ENCODE measurements at regions not wholly inside any gene's neighbourhood (a gene's known extent, or its start where the extent isn't known, plus 50 kb on each side); places are given as distances from the start of the nearest gene placed in this dataset.
A peak's percentile ranks its signal among the peaks of the same experiment; 100 is the strongest.

DNA sequence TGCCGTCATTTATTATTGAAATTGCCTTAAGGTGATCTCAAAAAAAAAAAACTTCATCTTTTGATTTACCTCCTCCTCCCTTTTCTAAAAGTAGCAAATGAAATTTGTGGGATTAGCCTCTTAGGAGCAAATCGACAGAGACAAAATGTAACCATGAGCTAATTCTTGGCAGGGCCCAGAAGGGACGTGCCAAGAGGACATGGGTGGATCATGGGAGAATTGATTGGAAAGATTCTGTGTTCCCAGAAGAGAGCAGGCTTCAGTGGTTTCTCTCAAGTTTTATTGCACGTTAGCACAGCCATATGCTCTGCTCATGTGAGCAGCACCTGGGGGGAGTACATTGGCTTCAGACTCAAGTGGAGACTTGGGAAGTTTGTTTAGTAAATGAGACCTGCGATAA, 394.6 kb downstream of the ELAVL2 start:
- DNase-seq: no peak

GRCh38 chr9:23434654-23435053, 391.4 kb downstream of the ELAVL2 start:
- no peak for DNase-seq

GRCh38 chr9:23438299-23438907, 387.6 kb downstream of the ELAVL2 start:
- no peak for DNase-seq

DNA sequence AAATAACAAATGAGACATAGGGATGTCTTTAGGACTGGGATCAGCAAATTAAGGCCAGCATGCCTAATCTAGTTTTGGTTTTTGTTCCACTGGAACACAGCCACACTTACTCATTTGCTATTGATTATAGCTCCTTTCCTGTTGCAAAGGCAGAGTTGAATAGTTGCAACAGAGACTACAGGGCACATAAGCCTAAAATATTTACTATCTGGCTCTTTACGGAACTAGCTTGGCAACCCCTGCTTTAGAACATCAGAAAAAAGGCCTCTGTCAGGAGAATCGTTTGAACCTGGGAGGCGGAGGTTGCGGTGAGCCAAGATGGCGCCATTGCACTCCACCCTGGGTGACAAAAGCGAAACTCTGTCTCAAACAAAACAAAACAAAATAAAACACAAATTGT, 384.8 kb downstream of the ELAVL2 start:
- no peak for DNase-seq

DNA sequence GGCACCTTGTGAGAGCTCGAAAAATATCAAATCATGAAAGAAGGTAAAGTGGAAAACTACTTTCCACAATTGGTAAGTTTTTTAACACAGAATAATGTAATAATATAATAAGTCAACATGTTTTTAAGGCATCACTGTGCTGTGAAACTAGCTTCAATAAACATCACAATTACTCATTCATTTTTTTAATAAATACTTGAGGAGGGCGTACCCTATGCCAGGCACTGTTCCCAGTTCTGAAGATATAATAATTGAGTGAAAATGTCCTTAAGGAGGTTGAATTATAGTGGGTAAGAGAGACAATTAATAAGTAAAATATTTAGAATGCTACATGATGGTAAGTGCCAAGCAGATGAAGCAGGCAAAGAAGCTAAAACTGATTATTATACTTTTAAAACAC, 381.4 kb downstream of the ELAVL2 start:
- no peak for DNase-seq

GRCh38 chr9:23447166-23447565, 378.9 kb downstream of the ELAVL2 start:
- DNase-seq: peak in 23 of 56 donors; percentile 1 to 66 (median 10)

GRCh38 chr9:23447944-23448343, 378.1 kb downstream of the ELAVL2 start:
- DNase-seq: no peak

- no peak for DNase-seq
Observed at GRCh38 chr9:23451802-23452418, 374.1 kb downstream of the ELAVL2 start.

DNA sequence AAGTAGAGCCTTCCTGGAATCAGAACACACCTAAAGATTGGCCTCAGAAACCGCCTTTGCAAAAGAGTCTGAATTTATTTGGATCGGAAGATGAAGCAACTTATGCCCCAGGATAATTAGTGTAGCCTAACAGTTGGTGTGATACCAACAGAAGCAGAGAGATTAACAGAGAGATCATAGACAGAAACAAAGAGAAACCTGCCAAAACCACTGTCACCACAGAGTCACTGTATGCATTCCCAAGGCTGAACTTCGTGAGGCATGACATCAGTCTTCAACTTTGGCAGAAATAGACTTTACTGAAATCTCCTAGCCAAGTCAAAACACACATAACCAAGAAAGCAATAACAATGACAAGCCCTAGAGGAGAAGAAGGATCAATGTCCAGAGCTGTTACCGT, 361.8 kb downstream of the ELAVL2 start:
- no peak for DNase-seq

- no peak for DNase-seq
Observed at GRCh38 chr9:23467276-23467675, 358.8 kb downstream of the ELAVL2 start.

DNA sequence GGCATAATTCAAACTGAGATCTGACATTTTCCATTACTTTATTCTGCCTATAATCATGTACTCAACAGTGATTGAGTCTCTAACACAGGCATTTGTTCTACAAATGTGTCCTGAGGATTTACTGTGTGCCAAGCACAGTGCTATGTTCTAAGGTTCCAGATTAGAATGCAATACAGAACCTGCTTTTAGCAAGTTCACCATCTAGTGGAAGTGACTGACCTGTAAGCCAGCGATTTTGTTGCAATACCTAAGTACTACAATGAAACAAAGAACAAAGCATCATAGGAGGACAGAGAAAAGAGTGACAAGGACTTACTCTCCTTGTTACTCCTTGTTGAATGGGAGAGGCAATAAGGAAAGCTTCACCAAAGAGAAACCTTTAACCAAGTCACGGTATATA, 348.1 kb downstream of the ELAVL2 start:
- no peak for DNase-seq

- DNase-seq: no peak
Observed at GRCh38 chr9:23483566-23483965, 342.5 kb downstream of the ELAVL2 start.

- peak in 4 of 56 donors; percentile 0 to 3 (median 2) for DNase-seq
Observed at GRCh38 chr9:23492126-23493002, 333.7 kb downstream of the ELAVL2 start.

DNA sequence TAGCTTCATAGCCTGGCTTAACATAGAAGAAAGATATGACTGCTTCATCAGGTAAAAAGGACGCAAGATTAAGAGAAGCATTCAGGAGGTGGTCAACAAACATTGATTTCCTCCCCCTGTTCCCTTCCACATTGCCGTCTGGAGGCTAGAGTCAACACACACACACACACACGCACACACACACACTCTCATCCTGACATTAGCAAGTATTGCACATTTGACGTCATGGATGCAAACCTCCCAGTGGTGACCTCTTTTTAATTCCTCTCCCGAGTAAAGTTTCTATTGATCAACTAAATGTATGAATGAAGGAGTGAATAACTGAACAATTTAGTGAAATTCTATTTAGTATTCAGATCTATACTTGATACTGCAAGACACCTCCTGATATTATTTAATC, 332.8 kb downstream of the ELAVL2 start:
- no peak for DNase-seq

DNA sequence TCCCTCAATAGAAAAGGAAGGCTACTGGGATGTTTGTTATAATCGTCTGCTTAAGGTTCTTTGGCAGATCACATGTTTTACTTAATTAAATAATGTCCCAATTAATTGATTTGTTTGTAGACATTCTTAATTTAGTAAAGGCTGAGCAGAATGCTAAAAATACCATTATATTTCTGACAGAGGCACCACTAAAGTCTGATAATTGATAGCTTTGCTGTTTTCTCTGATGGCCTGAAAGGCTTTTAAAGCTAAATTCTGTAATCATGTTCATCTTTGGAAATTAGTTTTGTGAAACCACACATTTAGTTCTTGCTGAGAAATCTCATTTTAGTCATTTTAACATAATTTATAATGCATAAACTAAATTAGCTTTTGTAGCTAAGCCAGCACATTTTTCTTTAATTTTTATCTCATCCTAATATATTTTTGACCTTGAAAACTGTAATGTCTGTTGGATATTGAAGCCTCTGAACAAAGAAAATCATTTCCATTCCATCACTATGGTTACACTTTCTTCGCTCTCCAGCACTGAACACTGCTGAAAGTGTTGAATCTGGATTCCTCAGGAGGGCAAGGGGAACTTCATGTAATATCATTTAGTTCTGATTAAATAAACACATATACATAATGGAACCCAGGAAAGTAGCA, 329.4 kb downstream of the ELAVL2 start:
- no peak for DNase-seq

DNA sequence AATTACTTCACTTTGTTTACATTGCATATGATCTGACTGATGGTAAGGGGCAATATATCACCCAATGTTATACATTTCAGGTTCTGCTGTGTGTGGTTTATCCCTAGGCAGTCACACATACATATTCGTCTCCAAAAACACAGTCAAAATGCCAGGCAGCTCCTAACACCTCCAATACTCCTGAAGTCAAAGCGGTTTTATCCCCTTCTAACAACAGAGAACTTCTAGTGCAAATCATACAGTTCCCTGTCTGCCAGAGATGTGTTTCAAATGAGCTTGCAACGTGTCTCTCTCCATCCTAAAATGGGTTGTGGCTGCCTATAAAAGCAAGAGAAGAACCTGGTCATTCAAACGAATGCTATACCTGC, 328.9 kb downstream of the ELAVL2 start:
- DNase-seq: no peak

GRCh38 chr9:23502004-23502403, 324.0 kb downstream of the ELAVL2 start:
- DNase-seq: no peak

DNA sequence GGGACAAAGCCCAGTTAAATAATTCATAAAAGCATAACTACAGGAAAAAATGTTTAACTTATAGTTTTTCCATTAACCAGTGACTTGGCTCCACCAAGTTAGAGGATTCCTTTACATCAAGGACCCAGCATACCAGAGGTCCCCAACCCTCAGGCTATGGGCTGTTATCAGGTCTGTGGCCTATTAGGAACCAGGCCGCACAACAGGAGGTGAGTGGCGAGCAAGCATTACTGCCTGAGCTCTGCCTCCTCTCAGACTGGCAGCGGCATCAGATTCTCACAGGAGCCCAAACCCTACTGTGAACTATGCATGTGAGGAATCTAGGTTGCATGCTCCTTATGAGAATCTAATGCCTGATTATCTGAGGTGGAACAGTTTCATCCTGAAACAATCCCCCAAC, 303.1 kb downstream of the ELAVL2 start:
- no peak for DNase-seq

- no peak for DNase-seq
Observed at GRCh38 chr9:23524607-23525155, 301.4 kb downstream of the ELAVL2 start.

GRCh38 chr9:23526806-23527205, 299.2 kb downstream of the ELAVL2 start:
- no peak for DNase-seq

DNA sequence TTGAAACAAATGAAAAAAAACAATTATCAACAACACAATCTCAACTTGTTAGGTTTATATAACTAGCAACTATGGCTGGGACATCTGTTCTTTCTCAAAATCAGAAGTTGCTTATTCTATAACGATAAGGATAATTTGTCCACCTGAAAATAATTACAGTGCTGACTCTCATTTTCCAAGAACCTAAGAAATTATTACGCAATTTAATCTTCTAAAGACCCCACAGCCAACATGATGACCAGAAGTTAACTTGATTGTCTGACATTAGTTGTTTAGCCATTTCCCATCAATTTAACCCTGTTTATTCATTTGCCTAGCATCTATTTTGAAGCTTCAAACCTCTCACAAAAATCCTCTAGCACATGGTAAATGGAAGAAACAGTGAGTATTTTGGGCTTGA, 293.8 kb downstream of the ELAVL2 start:
- no peak for DNase-seq

All from nucleus accumbens (tissue), 56 donors.